GM12875 (cell line): ENCODE measurements at regions not wholly inside any gene's neighbourhood (a gene's known extent, or its start where the extent isn't known, plus 50 kb on each side); places are given as distances from the start of the nearest gene placed in this dataset.

Experiments
- H3K4me3 ChIP-seq: one replicate; pipeline ENCODE4 v1.5.1; 2011; ENCODE audit warnings: low read depth, low read length, control low read depth
- TF ChIP-seq, protein P1 (sequence below): IDR thresholded peaks from 2 replicates; pipeline ENCODE4 v1.5.1; 2011; ENCODE audit warnings: low read depth, mild to moderate bottlenecking, control low read depth, inconsistent platforms, low read length, moderate library complexity, borderline replicate concordance; ENCODE audit not compliant: insufficient read depth

DNA sequence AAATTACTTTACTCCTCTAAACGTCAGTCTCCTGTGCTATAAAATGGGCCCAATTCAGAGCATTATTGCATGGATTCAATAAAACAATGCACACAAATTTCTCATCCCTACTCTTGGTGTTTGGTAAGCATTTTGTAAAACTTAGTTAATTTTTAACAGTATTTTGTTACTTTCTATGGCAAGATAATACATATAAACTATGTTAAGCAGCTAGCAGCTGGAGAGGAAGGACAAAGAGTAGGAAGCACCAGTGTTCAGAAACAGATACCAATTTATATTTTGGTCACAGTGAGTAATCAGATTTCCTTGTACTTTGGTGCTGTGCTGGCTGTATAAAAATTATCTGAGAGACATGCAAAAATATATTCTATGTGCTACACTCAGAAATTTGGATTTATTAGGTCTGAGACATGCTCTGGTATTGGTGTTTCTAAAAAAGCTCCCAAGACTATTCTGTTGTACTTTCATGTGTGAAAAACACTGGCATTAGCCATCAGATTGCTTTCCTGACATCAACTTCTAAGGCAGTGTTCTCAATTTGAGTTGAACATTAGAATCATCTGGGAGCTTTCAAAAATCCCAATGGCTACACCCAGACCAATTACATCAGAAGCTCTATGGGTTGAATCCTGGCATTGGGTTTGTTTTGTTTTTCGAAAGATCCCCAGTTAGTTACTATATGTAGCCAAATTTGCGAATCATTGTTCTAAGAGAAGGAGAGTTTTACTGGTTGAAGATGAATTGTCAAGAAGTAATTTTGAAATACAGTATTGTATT lies 100.3 kb upstream of the C1orf87 start:
- H3K4me3 ChIP-seq: no peak overlapping the region
- TF ChIP-seq, protein P1, sequence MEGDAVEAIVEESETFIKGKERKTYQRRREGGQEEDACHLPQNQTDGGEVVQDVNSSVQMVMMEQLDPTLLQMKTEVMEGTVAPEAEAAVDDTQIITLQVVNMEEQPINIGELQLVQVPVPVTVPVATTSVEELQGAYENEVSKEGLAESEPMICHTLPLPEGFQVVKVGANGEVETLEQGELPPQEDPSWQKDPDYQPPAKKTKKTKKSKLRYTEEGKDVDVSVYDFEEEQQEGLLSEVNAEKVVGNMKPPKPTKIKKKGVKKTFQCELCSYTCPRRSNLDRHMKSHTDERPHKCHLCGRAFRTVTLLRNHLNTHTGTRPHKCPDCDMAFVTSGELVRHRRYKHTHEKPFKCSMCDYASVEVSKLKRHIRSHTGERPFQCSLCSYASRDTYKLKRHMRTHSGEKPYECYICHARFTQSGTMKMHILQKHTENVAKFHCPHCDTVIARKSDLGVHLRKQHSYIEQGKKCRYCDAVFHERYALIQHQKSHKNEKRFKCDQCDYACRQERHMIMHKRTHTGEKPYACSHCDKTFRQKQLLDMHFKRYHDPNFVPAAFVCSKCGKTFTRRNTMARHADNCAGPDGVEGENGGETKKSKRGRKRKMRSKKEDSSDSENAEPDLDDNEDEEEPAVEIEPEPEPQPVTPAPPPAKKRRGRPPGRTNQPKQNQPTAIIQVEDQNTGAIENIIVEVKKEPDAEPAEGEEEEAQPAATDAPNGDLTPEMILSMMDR: no peak

DNA sequence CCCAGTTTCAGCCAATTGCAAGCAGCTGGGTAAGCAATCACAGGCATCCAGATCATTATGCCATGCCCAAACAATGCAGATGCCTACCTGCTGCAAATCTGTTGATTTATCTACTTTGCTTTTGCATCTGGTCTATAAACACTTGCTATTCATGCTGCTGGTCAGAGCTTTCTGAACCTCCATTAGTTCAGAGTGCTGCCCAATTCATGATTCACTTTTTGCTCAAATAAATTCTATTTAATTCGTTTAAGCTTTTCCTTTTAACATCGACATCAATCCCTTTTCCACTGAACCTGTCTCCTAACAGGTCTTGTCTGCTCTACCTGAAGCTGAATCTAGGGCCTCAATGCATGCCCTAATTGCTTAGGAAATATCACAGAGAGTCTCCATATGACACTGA lies 99.4 kb upstream of the C1orf87 start:
- no peak overlapping the region for H3K4me3 ChIP-seq
- TF ChIP-seq, protein P1: no peak

DNA sequence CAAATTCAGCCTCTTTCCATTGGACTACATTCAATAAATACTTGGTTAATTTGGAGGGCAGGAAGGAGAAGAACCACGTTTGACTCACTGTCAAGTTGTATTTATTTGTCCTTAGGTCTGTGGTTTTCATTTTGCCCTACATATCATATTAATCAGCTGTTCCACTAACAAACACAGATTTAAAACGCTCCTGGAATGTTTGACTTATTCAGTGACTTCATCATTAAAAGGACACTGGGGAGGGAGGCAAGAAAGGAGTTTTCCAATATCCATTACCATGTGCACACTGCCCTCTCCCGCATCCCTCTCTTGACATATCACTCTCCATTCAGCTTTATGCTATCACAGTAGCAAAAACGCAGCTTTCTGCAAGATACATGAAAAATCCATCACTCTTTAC lies 98.2 kb upstream of the C1orf87 start:
- TF ChIP-seq, protein P1: no peak
- H3K4me3 ChIP-seq: no peak overlapping the region

DNA sequence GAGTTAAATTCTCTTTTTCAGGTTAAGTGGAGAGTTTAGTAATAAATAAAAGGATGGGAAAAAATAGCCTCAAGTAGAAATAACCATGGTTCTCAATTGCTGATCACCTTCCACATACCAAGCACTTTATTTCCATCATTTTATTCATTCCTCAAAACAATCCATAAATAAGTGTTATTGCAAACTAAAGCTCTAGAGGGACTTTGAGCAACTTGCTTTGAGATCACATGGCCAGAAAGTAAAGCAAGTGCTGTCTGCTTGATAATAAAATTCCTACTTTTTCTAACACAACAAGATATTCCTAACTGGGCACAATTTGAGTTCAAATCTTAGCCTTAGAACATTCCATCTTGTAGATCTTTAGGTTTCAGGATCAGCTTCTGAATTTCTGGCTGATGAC lies 97.1 kb upstream of the C1orf87 start:
- H3K4me3 ChIP-seq: no peak overlapping the region
- TF ChIP-seq, protein P1: no peak

DNA sequence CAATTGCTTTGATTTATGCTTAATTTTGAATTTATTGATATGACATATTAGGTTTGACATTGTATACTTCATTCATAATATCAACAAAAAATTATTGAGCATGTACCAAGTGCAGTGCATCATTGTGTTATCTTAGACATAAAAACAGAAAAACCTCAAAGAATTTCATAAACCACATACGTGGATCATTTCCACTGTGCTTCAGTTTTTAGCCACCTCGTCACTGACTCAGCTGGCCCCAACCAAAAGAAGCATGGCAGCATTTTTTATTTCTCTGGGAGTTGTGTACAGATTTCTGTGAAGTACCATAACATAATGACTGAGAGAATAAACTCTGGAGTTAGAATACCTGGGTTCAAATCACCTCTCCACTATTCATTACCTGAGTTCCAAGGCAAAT lies 95.6 kb upstream of the C1orf87 start:
- TF ChIP-seq, protein P1: no peak
- H3K4me3 ChIP-seq: no peak overlapping the region

DNA sequence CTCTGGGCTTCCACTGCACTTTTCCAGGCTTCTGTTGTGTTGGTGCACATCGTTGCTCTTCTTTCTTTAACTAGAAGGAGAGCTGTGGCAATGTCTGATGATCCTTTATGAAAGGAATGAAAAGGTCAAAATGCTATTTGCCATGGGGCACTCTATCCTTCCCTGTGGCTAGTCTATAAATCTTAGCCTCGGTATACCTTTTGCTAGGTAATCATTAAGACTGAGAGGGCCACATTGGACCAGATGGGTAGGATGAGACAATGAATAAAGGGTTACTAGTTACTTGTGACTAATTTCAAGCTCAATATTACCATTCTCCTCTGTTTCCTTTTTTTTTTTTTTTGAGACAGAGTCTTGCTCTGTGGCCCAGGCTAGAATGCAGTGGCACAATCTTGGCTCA lies 89.4 kb upstream of the C1orf87 start:
- no peak overlapping the region for H3K4me3 ChIP-seq
- TF ChIP-seq, protein P1: no peak

DNA sequence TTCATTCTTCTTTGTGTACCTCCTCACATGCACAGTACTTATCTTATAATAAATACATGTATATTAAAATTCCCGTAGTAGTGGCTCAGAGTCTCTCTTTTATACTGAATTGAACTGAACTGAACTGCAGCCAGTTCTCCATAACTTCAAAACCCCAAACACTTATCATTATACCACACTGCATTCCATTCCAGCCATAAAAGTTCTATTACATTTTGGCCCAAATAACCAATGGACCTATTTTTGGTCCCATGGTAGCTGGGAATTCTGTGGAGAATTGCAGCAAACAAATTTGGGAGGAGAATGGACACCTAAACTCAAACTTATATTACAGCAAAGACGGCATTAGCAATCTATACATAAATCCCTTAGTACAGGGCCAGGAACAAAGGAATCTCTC lies 86.6 kb upstream of the C1orf87 start:
- no peak overlapping the region for H3K4me3 ChIP-seq
- TF ChIP-seq, protein P1: no peak
